HepG2 (cell line): ENCODE measurements at regions not wholly inside any gene's neighbourhood (a gene's known extent, or its start where the extent isn't known, plus 50 kb on each side); places are given as distances from the start of the nearest gene placed in this dataset.

ENCODE experiments used
- ATAC-seq: fragments of 200-7000 bp; cut with Tn5 transposase; 3 replicates; pipeline ENCODE4 v1.9.1; 2020; ENCODE audit warnings: mild to moderate bottlenecking, moderate library complexity
- BruUV-seq: library from RNA; stranded (reverse); fragments of 400-500 nt; replicated peaks from 2 replicates; lab custom pipeline; 2021; lab: Mats Ljungman, UMichigan
- CTCF ChIA-PET: fragments of 300-600 bp; formaldehyde crosslinking; extraction: SDS; loops from one replicate; lab custom pipeline; 2021; ENCODE audit warnings: low total read pairs, inconsistent platforms, low intra/inter-chr PET ratio; lab: Yijun Ruan, JAX
- POLR2A ChIA-PET: fragments of 350-600 bp; sonication (Branson Sonifier 250); formaldehyde crosslinking; loops from one replicate; lab custom pipeline; 2020; ENCODE audit warnings: antibody characterized with exemption, inconsistent platforms; lab: Yijun Ruan, JAX
- DNase-seq: peaks from one replicate; pipeline ENCODE4 v3.0.0-alpha.2; 2015; ENCODE audit warnings: low spot score
- FAIRE-seq: peaks from 3 replicates; lab custom pipeline; 2011; peaks lifted over from hg19 to GRCh38; lab: Jason Lieb, UNC
- H2AFZ ChIP-seq: one replicate; pipeline ENCODE4 v1.6.1; 2011; ENCODE audit warnings: low read length, inconsistent platforms
- H3K27ac ChIP-seq: fragments of 300-600 bp; 3 replicates; pipeline ENCODE4 v1.8.0; 2011; ENCODE audit warnings: mixed run types, mild to moderate bottlenecking, mixed read lengths, low read length, inconsistent platforms; ENCODE audit not compliant: insufficient read depth; ENCODE audit errors: extremely low read length
- H3K27me3 ChIP-seq, 2 experiments: fragments of 200-600 bp in 1 of 2; 2 replicates in 1 of 2; 3 replicates in 1 of 2; pipeline versions ENCODE4 v1.6.0 to v1.8.0; 2011; ENCODE audit warnings: low read length in 2 of 2, mild to moderate bottlenecking in 2 of 2, moderate library complexity in 2 of 2, inconsistent platforms in 1 of 2; ENCODE audit not compliant: insufficient read depth in 2 of 2, control insufficient read depth in 1 of 2
- H3K36me3 ChIP-seq, 2 experiments: fragments of 200-600 bp in 1 of 2; replicated peaks in 1 of 2; 2 replicates in 1 of 2; 3 replicates in 1 of 2; pipeline versions ENCODE4 v1.5.1 to v1.8.0; 2011; ENCODE audit warnings: low read length in 2 of 2, inconsistent platforms in 1 of 2; ENCODE audit not compliant: insufficient read depth in 2 of 2, control insufficient read depth in 1 of 2
- H3K4me1 ChIP-seq: 2 replicates; pipeline ENCODE4 v1.5.1; 2012; ENCODE audit warnings: low read length, inconsistent platforms; ENCODE audit not compliant: insufficient read depth
- H3K4me2 ChIP-seq: 2 replicates; pipeline ENCODE4 v1.6.0; 2011; ENCODE audit warnings: low read depth, low read length, inconsistent platforms
- H3K4me3 ChIP-seq, 3 experiments: fragments of 200-600 bp in 1 of 3; sonication (generic), shearing (Covaris generic) in 1 of 3; replicated peaks in 1 of 3; 2 replicates each; pipeline ENCODE4 v1.5.1; 2011 to 2016; ENCODE audit warnings: low read length in 3 of 3, inconsistent platforms in 2 of 3, low read depth in 2 of 3, mild to moderate bottlenecking in 2 of 3, control low read depth in 1 of 3, mixed read lengths in 1 of 3; ENCODE audit not compliant: insufficient read depth in 1 of 3
- H3K79me2 ChIP-seq: one replicate; pipeline ENCODE4 v1.6.1; 2011; ENCODE audit warnings: low read length, inconsistent platforms; ENCODE audit not compliant: insufficient read depth
- H3K9ac ChIP-seq: 2 replicates; pipeline ENCODE4 v1.6.0; 2011; ENCODE audit warnings: mild to moderate bottlenecking, low read depth, low read length, inconsistent platforms; ENCODE audit not compliant: insufficient read depth
- H3K9me3 ChIP-seq: 2 replicates; pipeline ENCODE4 v1.5.1; 2012; ENCODE audit warnings: mild to moderate bottlenecking, low read length
- H4K20me1 ChIP-seq: 2 replicates; pipeline ENCODE4 v1.6.0; 2011; ENCODE audit warnings: inconsistent platforms, mild to moderate bottlenecking, low read length, moderate library complexity; ENCODE audit not compliant: insufficient read depth
- MXD4 ChIP-seq: IDR thresholded peaks from 2 replicates; pipeline ENCODE4 v1.6.1; 2016; ENCODE audit warnings: mild to moderate bottlenecking, missing biosample characterization, missing genetic modification reagents
- SMC3 ChIP-seq: IDR thresholded peaks from 2 replicates; pipeline ENCODE4 v1.6.1; 2011; ENCODE audit warnings: low read length, improper control_type of control experiment
- WGBS: methylation state at CpG from one replicate; pipeline ENCODE4 v1.1.6; 2017; ENCODE audit warnings: low lambda C conversion rate; 5-methylcytosine and 5-hydroxymethylcytosine counted together
- in situ Hi-C: cut with HindIII; loops from 2 replicates; pipeline ENCODE4 v1.10.0; 2017; ENCODE audit warnings: low pct_unique_long_range_greater_than_20kb; ENCODE audit not compliant: extremely low pct_ligation_motif_present
- intact Hi-C: fragments of 100-400 bp; cut with micrococcal nuclease; formaldehyde crosslinking; loops from one replicate; pipeline ENCODE4 v1.10.0; 2022; ENCODE audit not compliant: unreplicated experiment
- TF ChIP-seq, protein P1 (sequence below): sonication (generic); formaldehyde crosslinking; IDR thresholded peaks from 2 replicates; pipeline ENCODE4 v1.5.0; 2020; ENCODE audit warnings: mild to moderate bottlenecking, missing genetic modification reagents, moderate library complexity
- TF ChIP-seq, protein P2 (sequence below): sonication (generic); formaldehyde crosslinking; IDR thresholded peaks from 2 replicates; pipeline ENCODE4 v1.4.0; 2020; ENCODE audit warnings: missing genetic modification reagents
- TF ChIP-seq, protein P3 (sequence below): sonication (generic); formaldehyde crosslinking; IDR thresholded peaks from 2 replicates; pipeline ENCODE4 v1.5.0; 2020; ENCODE audit warnings: missing genetic modification reagents

DNA sequence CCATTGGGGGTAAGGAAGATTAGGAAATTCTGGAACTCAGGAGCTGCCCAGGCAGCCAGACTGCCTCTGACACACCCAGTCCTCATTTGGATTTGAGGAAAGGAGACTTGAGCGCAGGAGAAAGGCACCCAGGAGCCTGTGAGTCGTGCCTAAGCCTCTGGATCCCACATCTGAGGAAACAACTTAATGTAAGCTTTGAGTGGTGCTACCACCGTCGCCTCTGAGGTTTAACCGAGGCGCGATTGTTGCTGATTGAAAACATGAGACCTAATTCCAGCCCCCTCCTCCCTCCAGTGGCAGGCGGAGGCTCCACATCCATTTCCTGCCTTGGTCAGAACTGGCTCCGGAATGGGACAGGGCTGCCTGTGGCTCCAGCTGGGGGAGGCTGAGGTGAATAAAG is 176.7 kb upstream of the PKDCC start:
- Histone ChIP-seq H3K4me1 (peaks cover 24% of the 10 kb centered on the region), H3K36me3 (no peaks in the 10 kb centered on the region), H3K27ac (no peak overlapping the region), H3K9ac (no peak overlapping the region), H4K20me1 (no peaks in the 10 kb centered on the region), H3K79me2 (no peaks in the 10 kb centered on the region)
- intact Hi-C loops (no loop called here), in situ Hi-C loops (loop anchor here (5.0 to 25.0 kb wide), 4 partner anchors 211 to 791 kb away; partner anchors contain the start of gene COX7A2L)
- POLR2A ChIA-PET: interaction anchor here (1.0 kb wide), 1 partner anchor 175 kb away, joined by 3 read pairs; no protein-coding TSS in a partner anchor
- TF ChIP-seq, protein P1, sequence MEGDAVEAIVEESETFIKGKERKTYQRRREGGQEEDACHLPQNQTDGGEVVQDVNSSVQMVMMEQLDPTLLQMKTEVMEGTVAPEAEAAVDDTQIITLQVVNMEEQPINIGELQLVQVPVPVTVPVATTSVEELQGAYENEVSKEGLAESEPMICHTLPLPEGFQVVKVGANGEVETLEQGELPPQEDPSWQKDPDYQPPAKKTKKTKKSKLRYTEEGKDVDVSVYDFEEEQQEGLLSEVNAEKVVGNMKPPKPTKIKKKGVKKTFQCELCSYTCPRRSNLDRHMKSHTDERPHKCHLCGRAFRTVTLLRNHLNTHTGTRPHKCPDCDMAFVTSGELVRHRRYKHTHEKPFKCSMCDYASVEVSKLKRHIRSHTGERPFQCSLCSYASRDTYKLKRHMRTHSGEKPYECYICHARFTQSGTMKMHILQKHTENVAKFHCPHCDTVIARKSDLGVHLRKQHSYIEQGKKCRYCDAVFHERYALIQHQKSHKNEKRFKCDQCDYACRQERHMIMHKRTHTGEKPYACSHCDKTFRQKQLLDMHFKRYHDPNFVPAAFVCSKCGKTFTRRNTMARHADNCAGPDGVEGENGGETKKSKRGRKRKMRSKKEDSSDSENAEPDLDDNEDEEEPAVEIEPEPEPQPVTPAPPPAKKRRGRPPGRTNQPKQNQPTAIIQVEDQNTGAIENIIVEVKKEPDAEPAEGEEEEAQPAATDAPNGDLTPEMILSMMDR (CRISPR knock-in tag): 0 out of 2 replicates have a peak, but pooled peaks have one; percentile 22
- TF ChIP-seq, protein P2, sequence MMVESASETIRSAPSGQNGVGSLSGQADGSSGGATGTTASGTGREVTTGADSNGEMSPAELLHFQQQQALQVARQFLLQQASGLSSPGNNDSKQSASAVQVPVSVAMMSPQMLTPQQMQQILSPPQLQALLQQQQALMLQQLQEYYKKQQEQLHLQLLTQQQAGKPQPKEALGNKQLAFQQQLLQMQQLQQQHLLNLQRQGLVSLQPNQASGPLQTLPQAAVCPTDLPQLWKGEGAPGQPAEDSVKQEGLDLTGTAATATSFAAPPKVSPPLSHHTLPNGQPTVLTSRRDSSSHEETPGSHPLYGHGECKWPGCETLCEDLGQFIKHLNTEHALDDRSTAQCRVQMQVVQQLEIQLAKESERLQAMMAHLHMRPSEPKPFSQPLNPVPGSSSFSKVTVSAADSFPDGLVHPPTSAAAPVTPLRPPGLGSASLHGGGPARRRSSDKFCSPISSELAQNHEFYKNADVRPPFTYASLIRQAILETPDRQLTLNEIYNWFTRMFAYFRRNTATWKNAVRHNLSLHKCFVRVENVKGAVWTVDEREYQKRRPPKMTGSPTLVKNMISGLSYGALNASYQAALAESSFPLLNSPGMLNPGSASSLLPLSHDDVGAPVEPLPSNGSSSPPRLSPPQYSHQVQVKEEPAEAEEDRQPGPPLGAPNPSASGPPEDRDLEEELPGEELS (CRISPR knock-in tag): no peak
- TF ChIP-seq, protein P3, sequence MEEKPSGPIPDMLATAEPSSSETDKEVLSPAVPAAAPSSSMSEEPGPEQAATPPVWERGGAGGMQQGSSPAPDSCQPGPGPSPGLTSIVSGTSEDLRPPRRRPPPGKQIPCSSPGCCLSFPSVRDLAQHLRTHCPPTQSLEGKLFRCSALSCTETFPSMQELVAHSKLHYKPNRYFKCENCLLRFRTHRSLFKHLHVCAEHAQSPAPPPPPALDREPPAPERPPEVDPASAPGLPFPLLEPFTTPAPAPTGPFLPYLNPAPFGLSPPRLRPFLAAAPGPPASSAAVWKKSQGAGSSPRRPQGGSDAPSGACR (CRISPR knock-in tag): no peak
- TF ChIP-seq MXD4 (no peak), SMC3 (0 out of 2 replicates have a peak, but pooled peaks have one; percentile 22)
- TF ChIP-seq, all 625 proteins: peak for 2
- Histone ChIP-seq H3K9me3 (no peaks in the 10 kb centered on the region), H3K4me2 (no peak overlapping the region), H3K27me3 (peaks cover 2 to 25% of the 10 kb centered on the region in 2 experiments; a peak in 2 of 5 replicates), H3K4me3 (no peak overlapping the region), H2AFZ (no peak overlapping the region)
- FAIRE-seq: no peak
- ATAC-seq: peak; percentile 39
- DNase-seq: no peak
- CTCF ChIA-PET: interaction anchor here (2.6 to 5.5 kb wide), 2 partner anchors 206 to 215 kb away, joined by 13 to 119 read pairs; no protein-coding TSS in a partner anchor
- 66% methylated on average over 9 of the region's 9 CpGs for WGBS
- BruUV-seq: no TSS peak
